GM21619 (cell line): ENCODE measurements at regions not wholly inside any gene's neighbourhood (a gene's known extent, or its start where the extent isn't known, plus 50 kb on each side); places are given as distances from the start of the nearest gene placed in this dataset.
A peak's percentile ranks its signal among the peaks of the same experiment; 100 is the strongest.

Experiments
- ATAC-seq: cut with Tn5 transposase; IDR thresholded peaks from one replicate; pipeline ENCODE4 v1.9.1; 2021; ENCODE audit not compliant: unreplicated experiment

GRCh38 chr14:36083317-36083716, 93.2 kb downstream of the PTCSC3 start:
- no peak for ATAC-seq

DNA sequence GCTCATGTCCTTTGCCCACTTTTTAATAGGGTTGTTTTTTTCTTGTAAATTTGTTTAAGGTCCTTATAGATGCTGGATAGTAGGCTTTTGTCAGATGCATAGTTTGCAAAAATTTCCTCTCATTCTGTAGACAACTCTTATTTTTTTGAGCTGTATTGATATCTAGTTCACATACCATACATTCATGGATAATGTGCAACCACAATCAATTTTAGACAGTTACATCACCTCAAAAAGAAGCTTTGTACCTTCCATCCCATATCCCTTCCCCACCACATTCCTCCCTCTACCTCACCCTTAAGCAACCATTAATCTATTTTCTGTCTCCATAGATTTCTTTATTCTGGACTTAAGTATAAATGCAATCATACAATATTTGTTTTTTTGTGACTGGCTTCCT, 98.4 kb downstream of the PTCSC3 start:
- no peak for ATAC-seq

DNA sequence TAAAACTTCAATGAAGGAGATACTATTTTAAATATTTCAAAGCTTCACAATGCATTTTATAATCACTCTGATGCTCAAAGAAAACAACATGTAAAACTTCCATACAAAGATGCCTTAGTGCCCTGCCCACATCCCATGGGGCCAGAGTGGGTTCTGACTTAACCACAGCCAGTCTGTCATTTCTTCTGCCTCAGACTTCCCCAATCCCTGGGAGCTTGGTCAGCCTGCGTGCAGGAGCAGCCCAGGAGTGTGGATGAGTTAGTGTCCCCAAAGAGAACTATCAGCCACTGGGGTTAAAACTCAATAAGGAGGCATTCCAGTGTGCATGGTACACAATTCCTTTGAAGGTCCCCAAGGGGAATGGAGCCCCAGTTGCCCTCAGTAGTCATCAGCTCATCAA, 100.3 kb downstream of the PTCSC3 start:
- ATAC-seq, result no peak

- no peak for ATAC-seq
Measured at GRCh38 chr14:36075203-36075602, 101.3 kb downstream of the PTCSC3 start.

- ATAC-seq, result no peak
Measured at GRCh38 chr14:36070720-36071043, 105.8 kb downstream of the PTCSC3 start.

DNA sequence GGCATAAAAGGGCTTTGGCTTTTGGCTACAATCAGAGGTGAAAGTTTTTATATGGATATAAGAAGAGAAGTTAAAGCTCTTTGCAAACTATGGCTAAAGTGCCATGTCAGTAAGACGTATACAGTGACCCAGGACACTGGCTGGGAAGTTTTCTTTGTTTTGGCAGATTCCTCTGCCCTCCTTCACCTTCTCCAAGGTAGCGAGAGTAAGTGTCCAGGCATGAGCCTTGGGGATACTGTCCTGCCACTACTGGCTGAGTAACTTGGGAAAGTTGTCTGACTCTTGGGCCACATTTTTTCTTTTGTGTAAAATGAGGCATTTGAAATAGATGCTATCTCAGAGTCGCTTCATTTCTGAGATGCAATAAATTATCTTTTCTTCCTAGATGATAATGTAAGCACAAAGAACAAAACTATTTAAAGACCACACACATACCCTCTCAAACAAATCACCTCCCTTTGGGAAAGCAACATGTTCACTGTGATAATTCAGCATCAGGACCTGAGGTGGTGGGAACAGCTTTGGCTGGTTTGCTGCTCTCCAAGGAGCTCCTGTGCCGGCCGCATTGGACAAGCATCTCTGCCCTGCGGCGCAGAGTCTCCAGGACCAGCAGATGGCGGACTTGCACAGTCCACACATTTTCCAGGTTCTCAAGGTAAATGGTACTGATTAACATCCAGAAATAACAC, 106.3 kb downstream of the PTCSC3 start:
- ATAC-seq, result peak; percentile 47

GRCh38 chr14:36069535-36069900, 107.0 kb downstream of the PTCSC3 start:
- peak; percentile 54 for ATAC-seq

GRCh38 chr14:36068777-36069534, 107.6 kb downstream of the PTCSC3 start:
- peak; percentile 7 for ATAC-seq

DNA sequence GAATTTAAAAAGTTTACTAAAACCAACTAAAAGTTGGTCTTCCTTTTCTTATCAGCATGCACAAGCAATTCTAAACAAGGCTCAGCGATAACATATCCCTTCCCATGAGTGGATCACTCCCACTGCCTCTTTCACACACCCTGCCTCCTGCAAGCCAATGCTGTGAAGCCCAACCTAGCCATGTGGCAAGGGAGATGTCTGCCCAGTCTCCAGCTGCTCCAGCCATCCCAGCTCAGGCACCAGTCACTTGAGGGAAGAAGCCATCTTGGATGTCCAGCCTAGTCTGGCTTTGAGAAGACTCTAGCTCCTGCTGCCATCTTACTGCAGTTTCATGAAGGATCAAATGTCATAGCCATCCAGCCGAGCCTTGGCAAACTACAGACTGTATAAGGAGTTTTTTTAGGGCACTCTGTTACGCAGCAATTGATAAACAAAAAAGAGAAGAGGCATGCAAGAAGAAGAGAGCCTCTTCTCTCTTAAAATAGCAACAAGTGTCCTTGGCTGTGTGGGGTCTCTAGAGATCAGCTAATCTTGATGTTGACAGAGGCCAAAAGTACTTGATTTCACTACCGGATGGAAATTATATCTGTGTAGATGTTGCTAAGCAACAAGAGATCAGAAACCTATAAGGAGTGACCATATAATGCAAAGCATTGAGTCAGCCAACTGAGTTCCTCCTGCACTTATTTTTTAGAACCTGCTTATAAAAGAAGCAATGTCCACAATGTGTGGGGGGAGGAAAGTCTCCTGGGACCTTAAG, 108.9 kb downstream of the PTCSC3 start:
- peak; percentile 55 for ATAC-seq

DNA sequence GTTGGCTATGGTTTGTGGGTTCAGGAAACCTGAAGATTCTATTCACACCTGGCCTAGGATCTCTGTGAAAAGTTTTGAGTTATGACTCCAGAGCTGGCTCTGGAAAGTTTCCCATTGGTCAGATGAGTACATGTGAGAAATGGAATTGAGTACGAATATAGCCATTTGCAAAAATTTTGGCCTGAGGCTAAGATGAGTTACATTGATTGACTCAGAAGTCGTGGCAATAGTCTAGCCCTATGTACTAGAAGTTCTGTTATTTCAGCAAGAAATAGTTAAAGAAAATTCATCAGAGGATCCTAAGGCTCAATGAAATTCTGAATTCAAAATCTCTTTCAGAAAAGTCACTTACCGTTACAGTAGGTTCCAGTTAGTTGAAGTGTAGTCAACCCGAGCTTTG, 109.9 kb downstream of the PTCSC3 start:
- ATAC-seq, result no peak

DNA sequence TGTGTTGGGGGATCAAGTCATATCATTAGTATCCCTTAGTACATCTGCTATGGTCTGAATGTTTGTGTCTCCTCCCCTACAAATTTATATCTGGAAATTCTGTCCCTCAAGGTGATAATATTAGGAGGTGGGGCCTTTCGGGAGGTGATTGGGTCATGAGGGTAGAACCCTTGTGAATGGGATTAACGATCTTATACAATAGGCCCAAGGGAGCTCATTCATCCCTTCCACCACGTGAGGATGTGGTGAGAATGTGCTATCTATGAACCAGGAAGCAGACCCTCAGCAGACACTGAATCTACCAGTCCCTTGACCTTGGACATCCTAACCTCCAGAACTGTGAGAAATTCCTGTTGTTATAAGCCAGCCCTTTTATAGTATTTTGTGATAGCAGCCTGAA, 110.7 kb downstream of the PTCSC3 start:
- no peak for ATAC-seq

DNA sequence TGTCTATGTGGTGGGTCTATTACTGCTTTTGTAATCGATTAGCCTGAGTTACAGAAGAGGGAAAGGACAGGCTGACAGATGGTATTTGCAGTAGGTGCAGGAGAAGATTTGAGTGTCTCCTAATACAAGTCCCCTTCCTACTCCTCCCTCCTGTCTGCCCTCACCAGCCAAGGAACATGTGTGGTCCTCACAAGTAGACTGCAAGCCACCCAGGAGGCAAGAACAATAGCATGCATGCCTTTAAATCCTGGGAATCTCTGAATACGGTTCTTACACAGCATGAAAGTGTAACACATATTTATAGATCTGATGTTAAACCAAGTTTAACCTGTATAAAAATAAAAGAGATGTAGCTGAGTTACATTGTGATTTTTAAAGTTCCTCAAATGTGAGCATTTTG, 117.0 kb downstream of the PTCSC3 start:
- no peak for ATAC-seq

DNA sequence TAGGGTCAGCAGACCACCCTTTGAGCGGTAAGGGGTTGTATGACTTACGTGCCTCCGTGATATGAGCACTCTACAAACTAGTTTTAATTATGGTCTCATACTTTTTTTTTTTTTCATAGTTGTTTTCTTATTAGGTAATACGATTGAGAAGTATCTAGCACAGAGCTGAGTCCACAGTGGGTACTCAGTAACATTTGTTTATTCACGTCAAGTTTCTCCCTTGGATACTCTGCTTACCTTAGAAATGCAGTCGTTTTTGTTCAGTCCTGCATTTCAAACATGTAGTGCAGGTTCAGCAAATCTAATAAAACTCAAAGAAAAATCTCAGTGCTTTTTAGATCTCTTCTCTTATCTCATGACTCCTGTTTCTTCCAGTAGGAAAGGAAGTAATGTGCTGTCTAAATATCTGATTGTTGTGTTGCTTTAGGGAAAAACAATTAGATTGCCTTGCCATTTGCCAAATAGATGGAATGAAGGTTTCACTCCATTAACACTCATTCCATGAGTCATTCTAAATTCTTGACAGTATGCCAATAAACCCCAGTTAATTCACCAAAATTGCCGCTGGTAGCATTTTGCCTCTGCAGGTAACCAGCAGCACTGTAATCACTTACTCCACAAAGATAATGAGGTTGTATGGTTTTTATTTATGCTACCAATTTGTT, 118.9 kb downstream of the PTCSC3 start:
- ATAC-seq, result no peak

DNA sequence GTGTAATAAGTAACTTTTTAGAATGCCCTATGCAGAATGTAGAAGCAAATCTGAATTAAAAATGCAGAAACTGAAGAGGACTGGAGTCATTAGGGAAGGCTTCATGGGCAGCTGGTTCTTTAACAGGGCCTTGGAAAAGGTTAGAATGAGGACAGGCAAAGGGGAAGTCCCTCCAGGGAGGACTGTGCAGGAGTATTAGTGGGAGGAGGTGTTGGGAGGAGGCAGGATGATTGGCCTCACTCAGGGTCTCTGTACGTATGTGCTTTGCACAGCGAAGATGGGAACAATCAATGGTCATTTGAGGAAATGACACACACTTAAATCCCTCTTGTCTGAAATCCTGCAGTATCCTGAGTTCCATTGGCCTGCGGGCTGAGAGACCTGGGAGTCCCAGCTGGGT, 119.7 kb downstream of the PTCSC3 start:
- ATAC-seq, result no peak

DNA sequence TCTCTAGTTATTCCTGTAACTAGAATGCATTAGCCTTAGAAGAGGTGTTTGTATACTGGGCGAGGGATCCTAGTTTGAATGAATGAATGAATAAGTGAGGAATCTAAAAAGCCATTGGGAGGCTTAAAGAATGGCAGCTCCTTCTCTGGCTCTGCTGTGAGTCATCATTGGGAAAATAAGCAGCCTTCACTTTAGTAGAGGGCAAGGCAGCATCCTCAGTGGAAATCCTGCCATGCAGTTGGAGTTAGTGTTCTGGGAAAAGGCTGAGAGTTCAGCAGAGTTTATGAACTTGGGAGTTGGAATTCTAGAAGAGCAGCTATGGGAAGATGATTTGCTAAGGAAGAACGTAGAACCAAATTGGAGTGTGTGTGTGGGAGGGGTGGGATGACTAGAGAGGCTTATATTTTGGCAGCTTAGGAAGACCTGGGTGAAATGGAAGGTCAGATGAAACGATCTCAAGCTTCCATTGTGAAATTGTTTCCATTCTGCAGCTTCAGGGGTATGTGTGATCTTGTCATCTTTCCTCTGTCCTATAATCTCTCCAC, 120.8 kb downstream of the PTCSC3 start:
- no peak for ATAC-seq

DNA sequence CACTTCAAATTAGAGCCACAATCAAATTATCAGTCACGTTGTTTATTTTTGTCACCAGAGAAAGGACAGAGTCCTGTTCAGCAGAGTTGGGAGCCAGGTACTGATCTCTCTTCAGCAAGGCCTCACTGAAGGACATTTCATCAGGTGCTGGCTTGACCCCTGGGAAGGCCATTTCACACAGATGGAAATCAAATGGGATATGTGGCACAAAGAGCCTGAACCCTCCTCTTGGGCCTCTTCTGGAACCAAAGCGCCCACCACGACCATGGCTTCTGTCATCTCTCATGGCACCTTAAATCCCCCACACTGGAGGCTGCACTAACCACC, 121.5 kb downstream of the PTCSC3 start:
- no peak for ATAC-seq

- no peak for ATAC-seq
Measured at GRCh38 chr14:36054353-36055051, 122.0 kb downstream of the PTCSC3 start.

DNA sequence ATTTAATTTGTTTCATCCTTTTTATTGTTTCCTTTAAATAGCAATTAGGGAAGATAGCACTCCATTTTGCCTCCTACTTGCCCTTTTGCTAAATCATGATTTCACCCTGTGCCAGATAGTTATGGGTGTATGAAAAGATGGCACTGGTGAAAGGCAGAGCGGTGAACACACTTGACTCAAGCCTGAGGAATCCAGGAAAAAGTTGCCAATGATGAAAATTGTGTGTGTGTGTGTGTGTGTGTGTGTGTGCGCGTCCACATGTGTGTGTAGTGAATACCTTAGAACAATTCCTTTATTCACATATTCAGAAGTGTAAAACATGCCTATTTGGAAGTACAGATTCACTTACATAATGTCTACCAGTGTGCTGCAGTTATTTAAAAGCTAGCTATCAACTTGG, 123.8 kb downstream of the PTCSC3 start:
- ATAC-seq, result no peak

DNA sequence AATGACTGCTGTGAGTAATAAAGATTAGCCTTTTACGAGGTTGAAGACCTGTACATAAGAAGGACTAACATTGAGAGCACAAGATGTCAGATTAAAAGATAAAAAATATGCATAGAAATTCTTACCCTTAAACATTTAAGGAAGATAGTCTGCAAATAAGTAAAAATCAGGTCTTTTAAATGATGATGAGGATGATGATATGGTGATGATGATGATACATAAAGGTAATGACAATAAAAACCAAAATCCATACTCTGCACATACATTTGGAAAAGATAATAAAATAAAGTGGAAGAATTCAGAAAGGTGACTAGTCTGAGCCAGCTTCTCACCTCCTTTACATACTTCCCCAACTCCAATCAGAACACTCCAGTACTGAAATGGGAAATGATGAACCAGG, 124.5 kb downstream of the PTCSC3 start:
- ATAC-seq, result no peak

DNA sequence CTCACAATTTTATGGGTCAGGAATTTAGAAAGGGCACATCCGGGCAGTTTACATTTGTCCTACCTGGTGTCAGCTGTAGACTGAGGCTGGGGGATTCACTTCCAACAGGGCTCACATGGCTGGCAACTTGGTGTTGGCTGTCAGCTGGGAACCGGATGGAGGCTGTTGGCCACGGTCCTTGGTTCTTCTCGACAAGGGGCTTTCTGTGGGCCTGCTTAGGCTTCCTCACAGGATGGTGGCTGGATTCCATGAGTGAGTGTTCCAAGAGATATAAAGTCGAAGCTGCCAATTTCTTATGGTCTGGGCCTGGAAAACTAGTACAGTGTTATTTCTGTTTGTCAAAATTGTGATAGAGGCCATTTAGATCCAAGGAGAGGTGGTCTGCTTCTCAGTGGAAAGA, 127.9 kb downstream of the PTCSC3 start:
- no peak for ATAC-seq

- ATAC-seq, result no peak
Measured at GRCh38 chr14:36047912-36048311, 128.6 kb downstream of the PTCSC3 start.
